ES-I3 (cell line): ENCODE measurements at regions not wholly inside any gene's neighbourhood (a gene's known extent, or its start where the extent isn't known, plus 50 kb on each side); places are given as distances from the start of the nearest gene placed in this dataset.
"Not testable (repeated sequence)": the region's sequence is repeated elsewhere in the genome, so short reads cannot be mapped to it uniquely, and the experiment has no call there.

ENCODE experiments used
- H3K36me3 ChIP-seq: 2 replicates; pipeline ENCODE4 v1.6.1; 2013; ENCODE audit warnings: mild to moderate bottlenecking, low read length, control low read depth, moderate library complexity; ENCODE audit not compliant: insufficient read depth
- H3K4me1 ChIP-seq: 2 replicates; pipeline ENCODE4 v1.6.1; 2013; ENCODE audit warnings: mild to moderate bottlenecking, control low read depth, low read length; ENCODE audit not compliant: insufficient read depth
- H3K9ac ChIP-seq: 2 replicates; pipeline ENCODE4 v1.6.1; 2013; ENCODE audit warnings: low read depth, mild to moderate bottlenecking, low read length, moderate library complexity
- H3K9me3 ChIP-seq: 2 replicates; pipeline ENCODE4 v1.6.1; 2013; ENCODE audit warnings: mild to moderate bottlenecking, low read length, moderate library complexity; ENCODE audit not compliant: control insufficient read depth, insufficient read depth

DNA sequence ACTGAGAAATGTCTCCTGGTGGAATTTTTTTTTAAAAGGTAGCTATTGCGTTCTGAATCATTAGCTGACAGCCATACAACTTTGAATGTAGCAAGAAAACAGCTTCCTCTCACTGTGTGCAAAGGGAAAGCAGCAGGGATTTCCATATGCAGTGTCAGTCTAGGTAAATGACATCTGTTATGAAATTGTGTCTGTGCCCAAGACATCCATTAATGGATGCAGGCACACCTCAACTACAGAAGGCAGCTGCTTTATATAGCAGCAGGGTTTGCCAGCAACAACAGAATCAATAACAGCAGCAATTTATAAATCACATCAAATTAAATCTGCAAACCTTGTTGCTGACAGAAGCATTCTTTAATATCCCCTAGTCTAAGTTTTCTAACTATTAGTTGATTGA is 745.3 kb upstream of the RAG2 start:
- Histone ChIP-seq H3K4me1 (no peaks in the 10 kb centered on the region), H3K36me3 (no peaks in the 10 kb centered on the region), H3K9me3 (no peaks in the 10 kb centered on the region), H3K9ac (no peak overlapping the region)

GRCh38 chr11:37336401-37336800 is 738.4 kb upstream of the RAG2 start:
- Histone ChIP-seq H3K9me3 (no peaks in the 10 kb centered on the region), H3K9ac (no peak overlapping the region), H3K4me1 (no peaks in the 10 kb centered on the region), H3K36me3 (no peaks in the 10 kb centered on the region)

DNA sequence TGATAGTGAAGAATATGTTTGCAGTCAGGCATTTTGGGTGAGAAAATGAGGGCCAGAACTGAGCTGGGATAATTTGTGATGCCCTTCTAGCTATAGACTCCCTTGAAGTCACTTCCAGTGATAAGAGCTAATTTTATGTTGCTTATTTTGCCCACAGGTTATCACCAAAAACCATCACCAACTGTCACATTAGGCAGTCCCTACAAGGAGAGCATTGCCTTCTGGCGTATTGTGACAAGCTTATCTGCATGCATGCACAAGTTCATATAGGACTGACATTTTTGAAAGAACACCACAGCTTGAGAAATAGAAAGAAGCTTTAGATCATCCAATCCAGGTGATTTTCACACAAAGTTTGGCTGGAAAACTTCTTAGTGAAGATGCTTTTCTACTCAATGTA is 735.3 kb upstream of the RAG2 start:
- H3K9me3 ChIP-seq: no peaks in the 10 kb centered on the region

GRCh38 chr11:37323843-37324242 is 725.8 kb upstream of the RAG2 start:
- Histone ChIP-seq H3K9me3 (no peaks in the 10 kb centered on the region), H3K36me3 (no peaks in the 10 kb centered on the region), H3K9ac (no peak overlapping the region), H3K4me1 (no peaks in the 10 kb centered on the region)

More for the DNA sequence above, 735.3 kb upstream of the RAG2 start:
- Histone ChIP-seq H3K4me1 (no peaks in the 10 kb centered on the region), H3K36me3 (no peaks in the 10 kb centered on the region), H3K9ac (no peak overlapping the region)

DNA sequence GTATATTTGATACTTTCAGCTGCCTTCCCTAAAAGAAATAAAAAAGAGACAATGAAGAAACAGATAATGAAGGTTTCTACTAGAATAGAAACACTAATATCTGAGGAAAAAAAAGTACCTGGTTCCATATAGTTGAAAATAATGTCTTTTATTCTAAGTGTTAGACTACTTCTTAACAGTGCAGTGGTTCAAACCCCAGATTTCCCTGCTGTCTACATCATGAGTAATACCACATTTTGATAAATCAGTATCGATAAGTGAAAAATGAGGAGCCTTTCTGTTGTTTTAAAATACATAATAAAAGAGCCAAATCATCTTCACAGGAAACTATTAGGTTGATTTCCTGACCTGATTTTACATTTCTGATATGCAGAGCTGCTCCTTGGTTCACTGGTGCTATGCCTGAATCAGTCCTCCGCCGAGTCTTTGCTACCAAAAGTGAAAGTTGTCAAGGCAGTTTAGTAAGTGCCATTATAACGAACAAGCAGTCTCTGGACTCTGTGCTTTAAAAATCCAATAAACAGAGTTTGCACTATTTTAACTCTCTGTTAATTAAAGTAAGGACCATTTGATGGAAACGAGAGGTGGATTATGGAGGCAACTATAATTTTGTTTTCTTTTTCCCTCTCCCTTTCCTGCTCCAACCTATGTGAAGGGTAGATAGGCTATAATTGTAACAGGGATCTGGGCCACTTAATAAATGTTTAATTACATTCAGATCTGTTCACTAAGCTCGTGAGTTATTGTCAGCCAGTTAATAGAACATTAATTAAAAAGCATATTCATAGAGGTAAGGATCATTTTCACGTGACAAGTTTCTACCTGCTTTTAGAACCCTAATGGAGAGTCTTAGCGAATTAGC is 724.5 kb upstream of the RAG2 start:
- no peaks in the 10 kb centered on the region for H3K9me3 ChIP-seq
- H3K9ac ChIP-seq: no peak overlapping the region
- H3K36me3 ChIP-seq: no peaks in the 10 kb centered on the region
- no peaks in the 10 kb centered on the region for H3K4me1 ChIP-seq

DNA sequence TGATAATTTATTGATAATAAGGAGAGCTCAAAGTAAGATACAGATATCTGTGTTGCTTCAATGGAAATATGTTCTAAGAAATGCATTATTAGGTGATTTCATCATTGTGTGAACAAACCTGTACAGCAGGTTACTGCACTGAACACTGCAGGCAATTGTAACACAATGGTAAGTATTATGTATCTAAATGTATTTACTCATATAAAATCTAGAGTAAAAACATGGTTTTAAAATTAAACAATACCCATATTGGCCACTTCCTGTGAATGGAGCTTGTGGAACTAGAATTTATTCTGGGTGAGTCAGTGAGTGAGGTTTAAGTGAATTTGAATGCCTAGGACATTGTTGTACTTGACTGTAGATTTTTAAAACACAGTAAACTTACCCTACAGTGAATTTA is 722.9 kb upstream of the RAG2 start:
- Histone ChIP-seq H3K36me3 (no peaks in the 10 kb centered on the region), H3K4me1 (no peaks in the 10 kb centered on the region), H3K9me3 (no peaks in the 10 kb centered on the region), H3K9ac (no peak overlapping the region)

- no peaks in the 10 kb centered on the region for H3K36me3 ChIP-seq
- H3K9me3 ChIP-seq: no peaks in the 10 kb centered on the region
- no peak overlapping the region for H3K9ac ChIP-seq
- H3K4me1 ChIP-seq: no peaks in the 10 kb centered on the region
Observed at GRCh38 chr11:37317803-37318202, 719.8 kb upstream of the RAG2 start.

- Histone ChIP-seq H3K9me3 (no peaks in the 10 kb centered on the region), H3K36me3 (no peaks in the 10 kb centered on the region), H3K4me1 (no peaks in the 10 kb centered on the region), H3K9ac (no peak overlapping the region)
Observed at GRCh38 chr11:37313266-37313665, 715.2 kb upstream of the RAG2 start.

DNA sequence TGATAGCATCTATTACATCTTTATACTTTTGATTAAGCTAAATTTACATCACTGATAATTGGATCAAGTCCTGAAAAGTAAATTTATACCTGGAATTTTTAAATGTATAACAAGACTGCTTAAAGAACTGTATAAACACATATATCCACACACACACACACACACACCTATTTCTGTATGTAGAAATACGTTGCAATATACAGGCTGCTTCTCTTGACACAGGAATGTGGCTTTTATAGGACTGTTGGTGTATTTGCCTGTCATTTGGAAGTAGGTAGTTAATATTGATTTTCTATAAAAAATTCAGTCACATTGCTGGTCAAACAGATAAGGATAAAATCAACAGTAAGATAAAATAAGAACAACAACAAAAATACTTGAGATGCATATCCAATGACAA is 708.5 kb upstream of the RAG2 start:
- no peaks in the 10 kb centered on the region for H3K4me1 ChIP-seq
- no peaks in the 10 kb centered on the region for H3K9me3 ChIP-seq
- no peak overlapping the region for H3K9ac ChIP-seq
- H3K36me3 ChIP-seq: no peaks in the 10 kb centered on the region

- not testable (repeated sequence) for H3K36me3 ChIP-seq, H3K4me1 ChIP-seq, H3K9ac ChIP-seq, H3K9me3 ChIP-seq
Observed at GRCh38 chr11:37301405-37301804, 703.4 kb upstream of the RAG2 start.

GRCh38 chr11:37298173-37298572 is 700.1 kb upstream of the RAG2 start:
- Histone ChIP-seq H3K9ac (no peak overlapping the region), H3K4me1 (no peaks in the 10 kb centered on the region), H3K9me3 (no peaks in the 10 kb centered on the region), H3K36me3 (no peaks in the 10 kb centered on the region)

DNA sequence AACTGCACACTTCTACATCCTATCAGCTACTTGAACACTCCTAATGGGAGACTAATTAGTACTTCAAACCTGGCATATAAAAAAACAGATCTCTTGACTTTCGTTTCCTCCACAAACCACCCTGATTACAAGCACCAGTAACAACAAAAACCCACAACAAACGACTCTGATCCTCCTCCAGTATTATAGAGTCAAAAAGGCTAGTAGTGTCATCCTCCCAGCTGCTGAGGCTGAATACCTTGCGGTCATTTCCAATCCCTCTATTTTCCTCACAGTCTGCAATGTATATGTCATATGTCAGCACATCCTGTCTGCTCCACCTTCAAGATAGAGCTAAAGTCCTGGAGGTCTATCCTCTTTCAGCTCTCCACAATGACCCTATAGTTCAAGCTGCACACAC is 688.9 kb upstream of the RAG2 start:
- no peak overlapping the region for H3K9ac ChIP-seq
- no peaks in the 10 kb centered on the region for H3K4me1 ChIP-seq
- H3K36me3 ChIP-seq: no peaks in the 10 kb centered on the region
- H3K9me3 ChIP-seq: no peaks in the 10 kb centered on the region

DNA sequence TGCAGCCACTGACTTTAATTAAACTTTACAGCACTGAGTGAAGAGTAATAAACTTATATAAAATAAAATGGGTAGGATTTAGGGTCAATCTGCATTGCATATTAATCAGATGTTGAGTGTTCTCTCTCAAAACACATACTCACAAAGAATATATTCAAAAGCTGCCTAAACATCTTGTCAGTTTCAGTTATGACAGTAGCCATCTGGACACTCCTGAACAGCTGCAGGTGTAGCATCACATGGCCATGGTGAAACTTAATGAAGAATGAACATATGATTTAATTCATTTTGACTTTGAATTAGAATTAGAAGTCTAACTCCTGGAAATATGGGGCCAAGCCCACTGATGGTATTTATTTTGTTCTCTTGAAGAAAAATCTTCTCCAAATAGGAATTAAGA is 684.3 kb upstream of the RAG2 start:
- no peaks in the 10 kb centered on the region for H3K36me3 ChIP-seq
- H3K9me3 ChIP-seq: no peaks in the 10 kb centered on the region
- H3K9ac ChIP-seq: no peak overlapping the region
- H3K4me1 ChIP-seq: no peaks in the 10 kb centered on the region

GRCh38 chr11:37280200-37280599 is 682.2 kb upstream of the RAG2 start:
- no peak overlapping the region for H3K9ac ChIP-seq
- no peaks in the 10 kb centered on the region for H3K36me3 ChIP-seq
- H3K4me1 ChIP-seq: no peaks in the 10 kb centered on the region
- no peaks in the 10 kb centered on the region for H3K9me3 ChIP-seq

- no peaks in the 10 kb centered on the region for H3K4me1 ChIP-seq
- H3K9ac ChIP-seq: no peak overlapping the region
- H3K9me3 ChIP-seq: no peaks in the 10 kb centered on the region
- no peaks in the 10 kb centered on the region for H3K36me3 ChIP-seq
Observed at GRCh38 chr11:37277896-37278465, 679.9 kb upstream of the RAG2 start.
